Astrocyte of the cerebellum (primary cell): ENCODE measurements at regions not wholly inside any gene's neighbourhood (a gene's known extent, or its start where the extent isn't known, plus 50 kb on each side); places are given as distances from the start of the nearest gene placed in this dataset.
"Not testable (repeated sequence)": the region's sequence is repeated elsewhere in the genome, so short reads cannot be mapped to it uniquely, and the experiment has no call there.

Source experiments
- DNase-seq: peaks from one replicate; pipeline ENCODE4 v3.0.0-alpha.2; 2011; ENCODE audit warnings: low read depth
- H3K4me3 ChIP-seq: 2 replicates; pipeline ENCODE4 v1.5.1; 2011; ENCODE audit warnings: mild to moderate bottlenecking, low read depth, low read length, moderate library complexity
- CTCF ChIP-seq: IDR thresholded peaks from 2 replicates; pipeline ENCODE4 v1.5.1; 2012; ENCODE audit warnings: low read length, low read depth, moderate library complexity, mild to moderate bottlenecking; ENCODE audit errors: missing control alignments
- in situ Hi-C: cut with HindIII; loops from 2 replicates; pipeline ENCODE4 v1.10.0; 2017; ENCODE audit warnings: low sequenced_read_pairs

GRCh38 chr6:106783640-106784566 is 154.5 kb downstream of the QRSL1 start:
- H3K4me3 ChIP-seq, result no peak overlapping the region
- TF ChIP-seq CTCF, result no peak
- in situ Hi-C loops, result loop anchor here (5.0 kb wide), 1 partner anchor 52 kb away; no protein-coding TSS in a partner anchor
- no peak for DNase-seq

- no peak for TF ChIP-seq CTCF
- H3K4me3 ChIP-seq, result no peak overlapping the region
- no peak for DNase-seq
- in situ Hi-C loops, result loop anchor here (5.0 kb wide), 1 partner anchor 50 kb away; no protein-coding TSS in a partner anchor
Observed at GRCh38 chr6:106782536-106783285, 153.3 kb downstream of the QRSL1 start.

GRCh38 chr6:106779552-106779951 is 150.2 kb downstream of the QRSL1 start:
- DNase-seq, in situ Hi-C loops, H3K4me3 ChIP-seq: not testable (repeated sequence)

GRCh38 chr6:106778943-106779342 is 149.6 kb downstream of the QRSL1 start:
- TF ChIP-seq CTCF, result no peak
- no peak for DNase-seq
- in situ Hi-C loops, result no loop called here
- H3K4me3 ChIP-seq, result no peak overlapping the region

- no peak for TF ChIP-seq CTCF
- in situ Hi-C loops, result no loop called here
Observed at GRCh38 chr6:106773996-106774629, 144.7 kb downstream of the QRSL1 start.

GRCh38 chr6:106773522-106773921 is 144.1 kb downstream of the QRSL1 start:
- no peak for TF ChIP-seq CTCF
- in situ Hi-C loops, result no loop called here
- no peak overlapping the region for H3K4me3 ChIP-seq
- DNase-seq, result no peak

More at GRCh38 chr6:106773996-106774629, 144.7 kb downstream of the QRSL1 start:
- no peak overlapping the region for H3K4me3 ChIP-seq
- DNase-seq, result no peak
